SK-N-SH (cell line): ENCODE measurements at regions not wholly inside any gene's neighbourhood (a gene's known extent, or its start where the extent isn't known, plus 50 kb on each side); places are given as distances from the start of the nearest gene placed in this dataset.

Source experiments
- CTCF ChIA-PET: fragments of 300-600, 350-600 bp; formaldehyde crosslinking; extraction: SDS; loops from one replicate; lab custom pipeline; 2021; lab: Yijun Ruan, JAX
- POLR2A ChIA-PET: fragments of 350-600 bp; sonication (Branson Sonifier 250); formaldehyde crosslinking; extraction: SDS; loops from one replicate; lab custom pipeline; 2020; ENCODE audit warnings: antibody characterized with exemption, inconsistent platforms; lab: Yijun Ruan, JAX
- DNase-seq: peaks from one replicate; pipeline ENCODE4 v3.0.0; 2012
- H2AFZ ChIP-seq: fragments of 200-600 bp; sonication (generic); 2 replicates; pipeline ENCODE4 v1.8.1; 2016; ENCODE audit warnings: antibody characterized with exemption, mild to moderate bottlenecking, low read depth
- H3F3A ChIP-seq: fragments of 200-600 bp; sonication (generic); replicated peaks from 2 replicates; pipeline ENCODE3; 2016; ENCODE audit warnings: antibody characterized with exemption, mild to moderate bottlenecking; ENCODE audit not compliant: insufficient read depth
- H3K27ac ChIP-seq, 2 experiments: fragments of 200-500 bp in 1 of 2; fragments of 200-600 bp in 1 of 2; sonication (Bioruptor generic) in 1 of 2; sonication (generic), shearing (Covaris generic) in 1 of 2; 2 replicates each; pipeline versions ENCODE4 v1.5.1 to v1.6.1; 2014 to 2016; ENCODE audit warnings: low read depth in 2 of 2, inconsistent platforms in 1 of 2, low read length in 1 of 2, mild to moderate bottlenecking in 1 of 2, mixed read lengths in 1 of 2
- H3K27me3 ChIP-seq: fragments of 200-600 bp; sonication (generic), shearing (Covaris generic); 2 replicates; pipeline ENCODE4 v1.6.1; 2016; ENCODE audit warnings: mixed run types; ENCODE audit not compliant: insufficient read depth
- H3K36me3 ChIP-seq, 2 experiments: fragments of 200-500 bp in 1 of 2; fragments of 200-600 bp in 1 of 2; sonication (Bioruptor generic) in 1 of 2; sonication (generic) in 1 of 2; replicated peaks in 1 of 2; 2 replicates each; pipeline versions ENCODE3 to v1.5.1; 2014 to 2016; ENCODE audit warnings: low read length in 1 of 2, mild to moderate bottlenecking in 1 of 2; ENCODE audit not compliant: insufficient read depth in 2 of 2, control insufficient read depth in 1 of 2
- H3K4me1 ChIP-seq, 2 experiments: fragments of 200-500 bp in 1 of 2; fragments of 200-600 bp in 1 of 2; sonication (Bioruptor generic) in 1 of 2; sonication (generic), shearing (Covaris generic) in 1 of 2; 2 replicates each; pipeline versions ENCODE4 v1.5.1 to v1.6.1; 2014 to 2016; ENCODE audit warnings: low read depth in 1 of 2, low read length in 1 of 2, mixed run types in 1 of 2; ENCODE audit not compliant: insufficient read depth in 2 of 2, control insufficient read depth in 1 of 2
- H3K4me2 ChIP-seq: fragments of 200-600 bp; sonication (generic), shearing (Covaris generic); 2 replicates; pipeline ENCODE4 v1.6.1; 2017; ENCODE audit warnings: mixed run types
- H3K4me3 ChIP-seq, 2 experiments: fragments of 200-500 bp in 1 of 2; fragments of 200-600 bp in 1 of 2; sonication (Bioruptor generic) in 1 of 2; sonication (generic), shearing (Covaris generic) in 1 of 2; 2 replicates each; pipeline versions ENCODE4 v1.5.1 to v1.8.1; 2014 to 2016; ENCODE audit warnings: low read depth in 2 of 2, inconsistent platforms in 1 of 2, low read length in 1 of 2, mild to moderate bottlenecking in 1 of 2, mixed read lengths in 1 of 2, moderate library complexity in 1 of 2
- H3K79me2 ChIP-seq: fragments of 200-600 bp; sonication (generic); 2 replicates; pipeline ENCODE4 v1.8.1; 2017; ENCODE audit warnings: mild to moderate bottlenecking; ENCODE audit not compliant: insufficient read depth
- H3K9ac ChIP-seq: fragments of 200-600 bp; sonication (generic); 2 replicates; pipeline ENCODE4 v1.6.1; 2017; ENCODE audit warnings: mixed run types
- H3K9me2 ChIP-seq: fragments of 200-600 bp; sonication (generic); 2 replicates; pipeline ENCODE4 v1.6.1; 2017; ENCODE audit warnings: mixed run types
- H3K9me3 ChIP-seq: fragments of 200-600 bp; sonication (generic); 2 replicates; pipeline ENCODE4 v1.6.1; 2017; ENCODE audit warnings: mixed run types, mild to moderate bottlenecking, moderate library complexity
- H4K20me1 ChIP-seq: fragments of 200-600 bp; sonication (generic); 2 replicates; pipeline ENCODE4 v1.6.1; 2017; ENCODE audit warnings: mild to moderate bottlenecking, mixed run types; ENCODE audit not compliant: insufficient read depth
- EP300 ChIP-seq, 2 experiments: IDR thresholded peaks; 2 replicates each; pipeline versions ENCODE4 v1.4.0 to v1.6.1; 2012; ENCODE audit warnings: borderline replicate concordance in 1 of 2, low read depth in 1 of 2, low read length in 1 of 2
- FOXJ3 ChIP-seq: sonication (generic); formaldehyde crosslinking; IDR thresholded peaks from 2 replicates; pipeline ENCODE4 v1.5.1; 2020; ENCODE audit warnings: mild to moderate bottlenecking, missing genetic modification reagents
- FOXM1 ChIP-seq: IDR thresholded peaks from 2 replicates; pipeline ENCODE4 v1.4.0; 2012; ENCODE audit warnings: low read depth, mild to moderate bottlenecking
- GABPA ChIP-seq: IDR thresholded peaks from 2 replicates; pipeline ENCODE4 v1.4.0; 2012; ENCODE audit warnings: low read depth, mild to moderate bottlenecking
- JUND ChIP-seq: IDR thresholded peaks from 2 replicates; pipeline ENCODE4 v1.4.0; 2012
- NFIC ChIP-seq: IDR thresholded peaks from 2 replicates; pipeline ENCODE4 v1.4.0; 2012; ENCODE audit warnings: borderline replicate concordance
- NRF1 ChIP-seq: IDR thresholded peaks from 2 replicates; pipeline ENCODE4 v1.6.1; 2012; ENCODE audit warnings: low read depth, mild to moderate bottlenecking, low read length
- POLR2AphosphoS5 ChIP-seq: IDR thresholded peaks from 2 replicates; pipeline ENCODE4 v1.6.1; 2012; ENCODE audit warnings: low read depth, low read length
- RCOR1 ChIP-seq: fragments of 150-350 bp; IDR thresholded peaks from 2 replicates; pipeline ENCODE4 v1.6.1; 2017; ENCODE audit warnings: antibody characterized with exemption, low read length
- RFX5 ChIP-seq: IDR thresholded peaks from 2 replicates; pipeline ENCODE4 v1.6.1; 2012; ENCODE audit warnings: mild to moderate bottlenecking, improper control_type of control experiment, low read length
- SMC3 ChIP-seq: IDR thresholded peaks from 2 replicates; pipeline ENCODE4 v1.6.1; 2012; ENCODE audit warnings: low read depth, low read length, improper control_type of control experiment
- TAF1 ChIP-seq: IDR thresholded peaks from 2 replicates; pipeline ENCODE4 v1.6.1; 2012; ENCODE audit warnings: low read depth, mild to moderate bottlenecking, low read length, moderate library complexity, borderline replicate concordance
- USF1 ChIP-seq: IDR thresholded peaks from 2 replicates; pipeline ENCODE4 v1.4.0; 2012; ENCODE audit warnings: low read depth, borderline replicate concordance
- YY1 ChIP-seq: IDR thresholded peaks from 2 replicates; pipeline ENCODE4 v1.4.0; 2012; ENCODE audit warnings: low read depth, mild to moderate bottlenecking
- ZBTB33 ChIP-seq: IDR thresholded peaks from 2 replicates; pipeline ENCODE4 v1.4.0; 2012; ENCODE audit warnings: low read depth, borderline replicate concordance
- WGBS: methylation state at CpG from one replicate; pipeline ENCODE4 v1.1.6; 2017; ENCODE audit warnings: low lambda C conversion rate; 5-methylcytosine and 5-hydroxymethylcytosine counted together
- TF ChIP-seq, protein P1 (sequence below): fragments of 150-350 bp; IDR thresholded peaks from 2 replicates; pipeline ENCODE4 v1.6.1; 2016; ENCODE audit warnings: mild to moderate bottlenecking, low read depth, low read length
- TF ChIP-seq, protein P2 (sequence below): IDR thresholded peaks from 2 replicates; pipeline ENCODE4; 2012
- TF ChIP-seq, protein P3 (sequence below): fragments of 150-350 bp; IDR thresholded peaks from 2 replicates; pipeline ENCODE4 v1.6.1; 2017; ENCODE audit warnings: antibody characterized with exemption, low read length, low read depth, borderline replicate concordance

GRCh38 chr12:43636725-43637463 is 84.9 kb upstream of the ADAMTS20 start:
- Histone ChIP-seq H3F3A (no peaks in the 10 kb centered on the region), H3K36me3 (no peaks in the 10 kb centered on the region), H2AFZ (no peak overlapping the region), H4K20me1 (no peaks in the 10 kb centered on the region), H3K27me3 (no peaks in the 10 kb centered on the region), H3K9me3 (no peaks in the 10 kb centered on the region), H3K9me2 (no peaks in the 10 kb centered on the region), H3K79me2 (no peaks in the 10 kb centered on the region), H3K9ac (no peak overlapping the region), H3K4me2 (no peak overlapping the region), H3K27ac (no peak overlapping the region), H3K4me3 (no peak overlapping the region), H3K4me1 (no peaks in the 10 kb centered on the region)
- TF ChIP-seq RFX5 = no peak
- TF ChIP-seq, protein P1, sequence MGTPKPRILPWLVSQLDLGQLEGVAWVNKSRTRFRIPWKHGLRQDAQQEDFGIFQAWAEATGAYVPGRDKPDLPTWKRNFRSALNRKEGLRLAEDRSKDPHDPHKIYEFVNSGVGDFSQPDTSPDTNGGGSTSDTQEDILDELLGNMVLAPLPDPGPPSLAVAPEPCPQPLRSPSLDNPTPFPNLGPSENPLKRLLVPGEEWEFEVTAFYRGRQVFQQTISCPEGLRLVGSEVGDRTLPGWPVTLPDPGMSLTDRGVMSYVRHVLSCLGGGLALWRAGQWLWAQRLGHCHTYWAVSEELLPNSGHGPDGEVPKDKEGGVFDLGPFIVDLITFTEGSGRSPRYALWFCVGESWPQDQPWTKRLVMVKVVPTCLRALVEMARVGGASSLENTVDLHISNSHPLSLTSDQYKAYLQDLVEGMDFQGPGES = no peak
- no peak for TF ChIP-seq JUND
- no peak for TF ChIP-seq ZBTB33
- TF ChIP-seq FOXM1 = no peak
- CTCF ChIA-PET = no interaction called here
- WGBS = 0% methylated on average over 1 of the region's 1 CpG
- POLR2A ChIA-PET = no interaction called here
- DNase-seq = no peak

DNA sequence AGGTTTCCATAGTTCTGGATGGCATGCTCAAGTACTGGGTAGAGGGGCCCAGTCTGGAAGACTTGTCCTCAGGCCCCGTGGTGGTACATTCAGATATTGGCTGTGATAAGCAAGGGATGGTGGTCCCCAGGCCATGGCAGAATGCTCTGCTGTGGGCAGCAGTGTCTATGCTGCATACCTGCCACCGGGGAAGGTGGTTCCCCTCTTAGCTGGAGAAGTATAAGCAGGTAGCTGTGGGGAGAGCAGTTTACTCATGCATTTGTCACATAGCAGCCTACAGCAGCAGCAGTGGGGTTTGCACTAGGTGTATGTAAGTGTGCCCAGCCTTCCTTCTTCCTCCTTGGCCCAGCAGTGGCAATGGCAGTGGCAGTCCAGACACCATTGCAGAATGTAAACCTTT is 69.3 kb upstream of the ADAMTS20 start:
- CTCF ChIA-PET = no interaction called here

GRCh38 chr12:43602738-43603137 is 50.7 kb upstream of the ADAMTS20 start:
- H3K79me2 ChIP-seq = no peaks in the 10 kb centered on the region
- H3K36me3 ChIP-seq = no peaks in the 10 kb centered on the region
- H4K20me1 ChIP-seq = no peaks in the 10 kb centered on the region
- no peaks in the 10 kb centered on the region for H3K9me2 ChIP-seq
- no peak overlapping the region for H3K4me3 ChIP-seq
- no peak for DNase-seq
- no peaks in the 10 kb centered on the region for H3F3A ChIP-seq
- no peaks in the 10 kb centered on the region for H3K4me1 ChIP-seq
- H3K27ac ChIP-seq = no peak overlapping the region
- H3K4me2 ChIP-seq = no peak overlapping the region
- CTCF ChIA-PET = no interaction called here
- POLR2A ChIA-PET = no interaction called here
- no peak overlapping the region for H2AFZ ChIP-seq
- no peaks in the 10 kb centered on the region for H3K27me3 ChIP-seq
- H3K9me3 ChIP-seq = no peaks in the 10 kb centered on the region
- WGBS = 31% methylated on average over 4 of the region's 4 CpGs
- no peak overlapping the region for H3K9ac ChIP-seq
- no peak for TF ChIP-seq YY1
- no peak for TF ChIP-seq SMC3
- TF ChIP-seq RFX5 = no peak
- TF ChIP-seq USF1 = no peak
- no peak for TF ChIP-seq TAF1
- TF ChIP-seq EP300 (IDR thresholded peaks at IDR 0.05; ENCODE audit: borderline replicate concordance in 1 of 2, low read depth in 1 of 2, low read length in 1 of 2) = no peak
- TF ChIP-seq, protein P2, sequence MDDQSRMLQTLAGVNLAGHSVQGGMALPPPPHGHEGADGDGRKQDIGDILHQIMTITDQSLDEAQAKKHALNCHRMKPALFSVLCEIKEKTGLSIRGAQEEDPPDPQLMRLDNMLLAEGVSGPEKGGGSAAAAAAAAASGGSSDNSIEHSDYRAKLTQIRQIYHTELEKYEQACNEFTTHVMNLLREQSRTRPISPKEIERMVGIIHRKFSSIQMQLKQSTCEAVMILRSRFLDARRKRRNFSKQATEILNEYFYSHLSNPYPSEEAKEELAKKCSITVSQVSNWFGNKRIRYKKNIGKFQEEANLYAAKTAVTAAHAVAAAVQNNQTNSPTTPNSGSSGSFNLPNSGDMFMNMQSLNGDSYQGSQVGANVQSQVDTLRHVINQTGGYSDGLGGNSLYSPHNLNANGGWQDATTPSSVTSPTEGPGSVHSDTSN = no peak
- TF ChIP-seq, protein P3, sequence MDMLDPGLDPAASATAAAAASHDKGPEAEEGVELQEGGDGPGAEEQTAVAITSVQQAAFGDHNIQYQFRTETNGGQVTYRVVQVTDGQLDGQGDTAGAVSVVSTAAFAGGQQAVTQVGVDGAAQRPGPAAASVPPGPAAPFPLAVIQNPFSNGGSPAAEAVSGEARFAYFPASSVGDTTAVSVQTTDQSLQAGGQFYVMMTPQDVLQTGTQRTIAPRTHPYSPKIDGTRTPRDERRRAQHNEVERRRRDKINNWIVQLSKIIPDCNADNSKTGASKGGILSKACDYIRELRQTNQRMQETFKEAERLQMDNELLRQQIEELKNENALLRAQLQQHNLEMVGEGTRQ = no peak
- TF ChIP-seq RCOR1 = no peak
- TF ChIP-seq GABPA = no peak
- no peak for TF ChIP-seq FOXJ3

More for the DNA sequence above, 69.3 kb upstream of the ADAMTS20 start:
- H3K9ac ChIP-seq = no peak overlapping the region
- TF ChIP-seq POLR2AphosphoS5 (no peak), NRF1 (no peak), FOXJ3 (no peak), NFIC (no peak)
- TF ChIP-seq, all 33 proteins: peak for 0
- POLR2A ChIA-PET = no interaction called here
- no peaks in the 10 kb centered on the region for H3K9me3 ChIP-seq
- no peak overlapping the region for H3K27ac ChIP-seq
- no peak overlapping the region for H3K4me3 ChIP-seq
- H3F3A ChIP-seq = no peaks in the 10 kb centered on the region
- WGBS = 11% methylated on average over 1 of the region's 2 CpGs
- no peaks in the 10 kb centered on the region for H3K4me1 ChIP-seq
- H3K4me2 ChIP-seq = no peak overlapping the region
- no peak overlapping the region for H2AFZ ChIP-seq
- no peaks in the 10 kb centered on the region for H3K36me3 ChIP-seq
- DNase-seq = no peak
- no peaks in the 10 kb centered on the region for H4K20me1 ChIP-seq
- H3K9me2 ChIP-seq = no peaks in the 10 kb centered on the region
- H3K79me2 ChIP-seq = no peaks in the 10 kb centered on the region
- no peaks in the 10 kb centered on the region for H3K27me3 ChIP-seq
